OCI-M1 (cell line): ENCODE measurements at regions not wholly inside any gene's neighbourhood (a gene's known extent, or its start where the extent isn't known, plus 50 kb on each side); places are given as distances from the start of the nearest gene placed in this dataset.
A peak's percentile ranks its signal among the peaks of the same experiment; 100 is the strongest.
"Not testable (repeated sequence)": the region's sequence is repeated elsewhere in the genome, so short reads cannot be mapped to it uniquely, and the experiment has no call there.

Experiments used
- DNase-seq: peaks from one replicate; lab custom pipeline; 2025; lab: John Stamatoyannopoulos, UW

GRCh38 chr4:53959343-53960120 lies 104.9 kb downstream of the CHIC2 start:
- DNase-seq = no peak

GRCh38 chr4:53956454-53956853 lies 108.0 kb downstream of the CHIC2 start:
- no peak for DNase-seq

GRCh38 chr4:53956053-53956452 lies 108.4 kb downstream of the CHIC2 start:
- no peak for DNase-seq

GRCh38 chr4:53951414-53951813 lies 113.0 kb downstream of the CHIC2 start:
- DNase-seq = no peak

DNA sequence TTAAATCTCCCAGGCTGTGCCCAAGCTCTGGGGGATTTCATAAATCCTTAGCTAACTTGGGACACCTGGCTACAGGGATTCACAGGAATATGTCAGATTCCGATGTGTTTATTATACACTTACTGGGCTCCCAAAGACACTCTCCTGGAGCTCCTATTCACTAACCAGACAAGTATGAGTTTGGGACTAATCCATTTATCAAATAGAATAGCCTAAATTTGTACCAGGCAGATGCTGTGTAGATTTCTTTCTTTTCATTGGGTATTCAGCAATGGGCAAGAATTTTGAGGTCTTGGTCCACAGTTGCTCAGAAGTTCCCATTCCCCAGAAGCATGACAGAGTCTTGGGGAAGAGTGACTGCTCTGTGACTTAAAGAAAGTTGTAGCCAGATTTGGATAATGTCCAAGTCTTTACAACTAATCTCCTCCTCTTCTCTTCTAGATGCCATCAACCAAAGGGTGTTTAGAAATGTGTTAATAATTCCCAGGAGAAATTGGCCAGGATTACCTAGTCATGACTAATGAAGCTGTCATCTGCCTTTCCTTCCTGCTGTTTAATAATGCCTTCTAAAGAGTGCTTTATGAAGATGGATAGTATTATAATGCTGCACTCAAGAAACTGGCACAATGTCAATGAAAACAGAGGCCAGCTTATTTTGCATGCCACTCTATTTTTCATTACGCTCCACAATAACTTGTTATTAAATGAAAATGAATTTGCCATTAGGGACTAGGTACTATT lies 120.9 kb downstream of the CHIC2 start:
- no peak for DNase-seq

DNA sequence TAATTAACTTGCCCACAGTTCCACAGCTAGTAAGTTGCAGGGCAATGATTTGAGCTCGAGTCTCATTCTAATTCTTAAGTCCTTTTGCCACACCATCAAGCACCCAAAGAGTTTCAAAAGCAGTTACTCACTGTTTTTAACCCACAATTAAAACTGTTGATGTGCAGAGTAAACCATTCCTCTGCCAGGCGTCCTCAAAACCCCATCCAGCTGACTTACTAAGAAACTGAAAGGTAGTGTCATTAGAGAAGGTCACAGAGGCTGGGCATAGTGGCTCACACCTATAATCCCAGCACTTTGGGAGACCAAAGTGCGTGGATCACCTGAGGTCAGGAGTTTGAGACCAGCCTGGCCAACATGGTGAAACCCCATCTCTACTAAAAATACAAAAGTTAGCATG lies 121.7 kb downstream of the CHIC2 start:
- DNase-seq = no peak

- no peak for DNase-seq
Measured at GRCh38 chr4:53941331-53941730, 123.1 kb downstream of the CHIC2 start.

DNA sequence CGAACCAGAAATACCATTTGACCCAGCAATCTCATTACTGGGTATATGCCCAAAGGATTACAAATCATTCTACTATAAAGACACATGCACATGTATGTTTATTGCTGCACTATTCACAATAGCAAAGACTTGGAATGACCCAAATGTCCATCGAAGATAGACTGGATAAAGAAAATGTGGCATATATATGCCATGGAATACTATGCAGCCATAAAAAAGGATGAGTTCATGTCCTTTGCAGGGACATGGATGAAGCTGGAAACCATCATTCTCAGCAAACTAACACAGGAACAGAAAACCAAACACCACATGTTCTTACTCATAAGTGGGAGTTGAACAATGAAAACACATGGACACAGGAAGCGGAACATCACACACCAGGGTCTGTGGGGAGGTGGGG lies 124.5 kb downstream of the CHIC2 start:
- not testable (repeated sequence) for DNase-seq

GRCh38 chr4:53937918-53938317 lies 126.5 kb downstream of the CHIC2 start:
- no peak for DNase-seq

- no peak for DNase-seq
Measured at GRCh38 chr4:53937327-53937726, 127.1 kb downstream of the CHIC2 start.

- no peak for DNase-seq
Measured at GRCh38 chr4:53935780-53936179, 128.6 kb downstream of the CHIC2 start.

DNA sequence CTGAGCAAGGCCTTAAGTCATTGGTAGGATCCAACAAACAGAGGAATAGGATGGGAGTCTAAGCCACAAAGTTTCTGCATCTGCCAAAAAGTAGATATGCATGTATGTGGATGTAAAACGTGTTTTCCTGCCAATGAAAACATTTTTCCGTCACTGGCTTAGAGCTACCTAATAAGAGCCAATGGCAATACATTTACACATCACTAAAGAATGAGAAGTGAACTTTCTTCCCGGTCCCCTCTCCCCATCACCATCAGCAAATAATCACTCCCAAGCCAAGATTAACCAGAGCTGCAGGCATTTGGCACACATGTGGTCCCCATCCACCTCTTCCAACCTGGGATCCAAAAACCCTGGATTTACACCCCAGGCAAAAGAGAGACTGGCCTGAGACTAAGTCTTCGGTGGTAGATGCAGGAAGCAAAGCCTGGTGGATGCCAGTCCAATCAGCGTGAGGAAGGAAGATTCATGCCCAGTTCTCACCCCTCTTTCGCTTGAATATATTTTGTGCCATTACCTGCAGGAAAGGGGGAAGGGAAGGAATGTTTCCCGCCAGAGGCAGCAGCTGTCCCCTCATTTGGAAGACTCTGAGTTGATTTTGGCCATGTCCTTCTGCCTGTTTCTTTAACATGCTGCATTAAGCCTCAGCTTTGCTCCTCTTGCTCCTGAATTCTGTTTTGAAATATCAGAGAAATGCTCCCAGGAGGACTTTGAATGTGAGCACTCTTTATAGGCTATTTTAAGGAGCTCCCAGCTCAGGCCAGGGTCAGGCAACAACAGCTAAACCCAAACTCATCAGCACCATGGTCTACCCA lies 131.4 kb downstream of the CHIC2 start:
- DNase-seq = no peak

DNA sequence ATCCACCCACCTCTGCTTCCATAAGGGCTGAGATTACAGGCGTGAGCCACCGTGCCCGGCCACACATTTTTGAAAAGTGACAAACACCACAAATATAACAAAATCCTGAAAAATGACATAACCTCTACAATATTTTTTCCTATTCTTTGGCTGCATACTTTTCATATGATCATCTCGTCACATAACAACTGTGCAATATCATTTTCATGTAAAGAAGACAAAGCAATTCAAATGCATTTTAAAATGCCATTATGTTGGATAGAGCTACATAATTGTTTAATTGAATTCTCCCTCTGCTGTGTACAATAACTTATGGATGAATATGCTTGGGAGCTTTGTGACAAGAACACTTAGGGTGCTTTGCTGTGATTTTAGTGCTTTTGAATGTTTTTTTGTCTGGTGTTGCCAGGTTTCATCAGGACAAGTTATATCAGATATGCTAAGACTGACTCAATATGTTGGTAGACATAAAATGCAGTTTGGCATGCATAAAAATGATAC lies 132.9 kb downstream of the CHIC2 start:
- no peak for DNase-seq

DNA sequence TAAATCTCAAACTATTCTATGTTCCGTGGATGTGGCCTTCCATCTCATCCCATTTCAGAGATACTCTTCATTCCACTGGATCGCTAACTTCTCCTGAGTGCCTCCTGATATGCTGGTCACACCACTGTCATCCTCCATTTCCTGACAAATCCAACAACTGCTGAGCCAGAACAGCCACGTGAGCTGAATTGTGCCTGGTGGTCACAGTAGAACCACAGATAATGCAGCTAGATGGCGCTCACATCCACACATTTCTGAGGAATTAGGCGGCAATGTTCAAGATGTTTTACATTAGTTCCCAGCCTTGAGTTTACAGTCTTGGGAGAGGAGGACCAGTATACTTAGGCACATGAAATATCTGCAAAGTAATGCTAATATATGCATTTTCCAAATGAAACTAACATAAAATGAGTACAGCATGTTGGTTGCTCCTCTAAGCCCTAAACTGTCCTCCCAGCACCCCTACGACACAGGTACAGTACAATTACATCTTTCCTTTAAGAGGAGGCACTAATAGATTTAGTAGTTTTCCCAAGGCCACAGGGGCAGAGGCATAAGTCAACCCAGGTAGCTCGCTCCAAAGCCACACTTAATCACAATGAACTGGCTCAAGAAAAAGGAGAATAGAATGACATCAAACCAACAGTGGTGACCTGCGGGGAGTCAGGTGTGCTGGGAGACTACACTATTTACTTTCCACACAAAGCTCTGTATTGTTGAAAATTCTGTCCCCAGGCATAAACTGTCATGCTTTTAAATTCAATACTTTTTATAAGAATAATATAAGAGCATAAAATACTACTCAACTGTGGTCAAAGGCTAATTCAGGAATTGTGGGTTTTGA lies 134.2 kb downstream of the CHIC2 start:
- DNase-seq = peak; percentile 85

- DNase-seq = no peak
Measured at GRCh38 chr4:53929311-53929710, 135.1 kb downstream of the CHIC2 start.

- DNase-seq = peak; percentile 14
Measured at GRCh38 chr4:53928825-53929224, 135.6 kb downstream of the CHIC2 start.

- no peak for DNase-seq
Measured at GRCh38 chr4:53925050-53925605, 139.3 kb downstream of the CHIC2 start.

- peak; percentile 24 for DNase-seq
Measured at GRCh38 chr4:53924333-53925049, 139.9 kb downstream of the CHIC2 start.

DNA sequence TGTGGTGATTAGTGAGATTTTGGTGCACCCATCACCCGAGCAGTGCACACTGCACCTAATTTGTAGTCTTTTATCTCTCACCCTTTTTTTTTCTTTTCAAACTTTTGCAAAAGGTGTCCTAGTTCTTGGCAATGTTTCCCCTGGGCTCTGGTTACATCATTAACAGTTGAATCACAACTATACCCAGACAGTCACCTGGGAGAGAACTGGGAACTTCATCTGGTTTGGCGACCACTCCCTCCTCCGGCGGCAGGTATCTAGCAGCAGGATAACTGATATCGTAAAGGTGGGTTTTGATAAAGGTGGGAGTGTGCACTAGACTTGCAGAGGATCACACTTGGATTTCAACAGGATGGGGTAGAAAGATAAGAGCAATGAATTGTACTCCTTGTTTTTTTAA lies 140.5 kb downstream of the CHIC2 start:
- DNase-seq = no peak

- DNase-seq = no peak
Measured at GRCh38 chr4:53921856-53922255, 142.5 kb downstream of the CHIC2 start.

- no peak for DNase-seq
Measured at GRCh38 chr4:53920883-53921282, 143.5 kb downstream of the CHIC2 start.
